ENCODE measurements at regions not wholly inside any gene's neighbourhood (a gene's known extent, or its start where the extent isn't known, plus 50 kb on each side); places are given as distances from the start of the nearest gene placed in this dataset.

- DNase-seq (ENCODE audit: low read depth, low spot score): no peak
- BruUV-seq (replicated peaks): no TSS peak
These were observed 614.2 kb upstream of the NRSN1 start for GRCh38 chr6:23511817-23512216.

DNA sequence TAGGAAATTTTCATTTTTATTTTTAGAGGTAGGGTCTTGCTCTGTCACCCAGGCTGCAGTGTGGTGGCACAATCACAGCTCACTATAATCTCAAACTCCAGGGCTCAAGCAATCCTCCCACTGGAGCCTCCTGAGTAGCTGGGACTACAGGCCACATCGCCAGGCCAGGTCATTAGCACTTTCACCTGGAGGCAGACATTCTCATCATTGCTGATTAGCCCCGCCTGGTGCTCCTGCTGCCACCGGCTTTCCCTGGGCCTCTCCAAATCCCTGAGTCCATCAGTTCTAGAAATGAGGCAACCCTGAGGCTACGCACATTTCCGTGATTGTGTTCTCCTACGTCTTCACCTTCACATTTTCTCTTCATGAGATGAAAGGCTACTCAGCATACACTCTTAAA, 607.7 kb upstream of the NRSN1 start:
- peaks cover 0 to 7% of the 10 kb centered on the region in 2 experiments; a peak in 1 of 4 replicates for H3K9me3 ChIP-seq (ENCODE audit: control insufficient read depth in 1 of 2, insufficient read depth in 1 of 2, low read depth in 1 of 2, low read length in 2 of 2)
- H3K4me2 ChIP-seq (ENCODE audit: low read length): no peak overlapping the region
- no peak overlapping the region for H3K9ac ChIP-seq (ENCODE audit: low read length)
- H3K4me1 ChIP-seq (ENCODE audit: control insufficient read depth in 1 of 2, insufficient read depth in 2 of 2, low read length in 2 of 2): no peaks in the 10 kb centered on the region
- no peak overlapping the region for H3K27ac ChIP-seq (ENCODE audit: low read depth, low read length)
- H3K79me2 ChIP-seq (ENCODE audit: insufficient read depth, low read length): no peaks in the 10 kb centered on the region
- no TSS peak for BruUV-seq (replicated peaks)
- ChIA-PET POLR2A (no interaction called here), RAD21 (ENCODE audit: low non-redundant PET in 1 of 2, low total read pairs in 2 of 2, uncharacterized antibody in 2 of 2, unreplicated experiment in 2 of 2) (no interaction called here), CTCF (no interaction called here)
- TF ChIP-seq EGR1 (IDR thresholded peaks at IDR 0.05; ENCODE audit: low read depth) (no peak), SRF (IDR thresholded peaks at IDR 0.05; ENCODE audit: low read depth) (no peak), ZFX (IDR thresholded peaks at IDR 0.05) (no peak), ELF1 (IDR thresholded peaks at IDR 0.05; ENCODE audit: borderline replicate concordance, low read depth) (no peak)
- H2AFZ ChIP-seq (ENCODE audit: low read depth, low read length, poor library complexity, severe bottlenecking): no peak overlapping the region
- H3K9me2 ChIP-seq (ENCODE audit: insufficient read depth): no peaks in the 10 kb centered on the region
- H3K4me3 ChIP-seq (replicated peaks in 1 of 2; ENCODE audit: low read depth in 1 of 2, low read length in 2 of 2): no peak overlapping the region
- no peaks in the 10 kb centered on the region for H3K36me3 ChIP-seq (ENCODE audit: control insufficient read depth in 1 of 2, insufficient read depth in 2 of 2, low read length in 2 of 2)
- H4K20me1 ChIP-seq (ENCODE audit: insufficient read depth): no peaks in the 10 kb centered on the region
- H3K27me3 ChIP-seq (ENCODE audit: insufficient read depth, low read length): no peaks in the 10 kb centered on the region
- intact Hi-C loops (cut with micrococcal nuclease): no loop called here
- no peak for DNase-seq (ENCODE audit: low read depth, low spot score)
- no peak for ATAC-seq

More at GRCh38 chr6:23511817-23512216, 614.2 kb upstream of the NRSN1 start:
- no peaks in the 10 kb centered on the region; a peak in 2 of 4 replicates for H3K9me3 ChIP-seq (ENCODE audit: control insufficient read depth in 1 of 2, insufficient read depth in 1 of 2, low read depth in 1 of 2, low read length in 2 of 2)
- H3K9me2 ChIP-seq (ENCODE audit: insufficient read depth): no peaks in the 10 kb centered on the region
- H3K4me2 ChIP-seq (ENCODE audit: low read length): no peak overlapping the region
- no peaks in the 10 kb centered on the region for H3K4me1 ChIP-seq (ENCODE audit: control insufficient read depth in 1 of 2, insufficient read depth in 2 of 2, low read length in 2 of 2)
- ATAC-seq: no peak
- ChIA-PET RAD21 (ENCODE audit: low non-redundant PET in 1 of 2, low total read pairs in 2 of 2, uncharacterized antibody in 2 of 2, unreplicated experiment in 2 of 2) (no interaction called here), CTCF (no interaction called here), POLR2A (no interaction called here)
- H3K4me3 ChIP-seq (replicated peaks in 1 of 2; ENCODE audit: low read depth in 1 of 2, low read length in 2 of 2): no peak overlapping the region
- intact Hi-C loops (cut with micrococcal nuclease): no loop called here
- H3K79me2 ChIP-seq (ENCODE audit: insufficient read depth, low read length): no peaks in the 10 kb centered on the region
- TF ChIP-seq POLR2A (IDR thresholded peaks at IDR 0.05; ENCODE audit: borderline replicate concordance, extremely low read depth, insufficient read depth, insufficient read length): no peak
- TF ChIP-seq, protein P1, sequence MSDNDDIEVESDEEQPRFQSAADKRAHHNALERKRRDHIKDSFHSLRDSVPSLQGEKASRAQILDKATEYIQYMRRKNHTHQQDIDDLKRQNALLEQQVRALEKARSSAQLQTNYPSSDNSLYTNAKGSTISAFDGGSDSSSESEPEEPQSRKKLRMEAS (IDR thresholded peaks at IDR 0.05): no peak
- no peak for TF ChIP-seq CEBPB (IDR thresholded peaks at IDR 0.05; ENCODE audit: low read depth)
- no peak for TF ChIP-seq EZH2 (IDR thresholded peaks at IDR 0.05)
- TF ChIP-seq SIN3A (IDR thresholded peaks at IDR 0.05; ENCODE audit: low read depth): no peak
- TF ChIP-seq ZNF274 (IDR thresholded peaks at IDR 0.05; ENCODE audit: low read depth, low read length): no peak
- TF ChIP-seq CBX3 (IDR thresholded peaks at IDR 0.05; ENCODE audit: low read depth): no peak
- no peaks in the 10 kb centered on the region for H3K27me3 ChIP-seq (ENCODE audit: insufficient read depth, low read length)
- H3K27ac ChIP-seq (ENCODE audit: low read depth, low read length): no peak overlapping the region
- no peak overlapping the region for H3K9ac ChIP-seq (ENCODE audit: low read length)
- H2AFZ ChIP-seq (ENCODE audit: low read depth, low read length, poor library complexity, severe bottlenecking): no peak overlapping the region
- no peaks in the 10 kb centered on the region for H4K20me1 ChIP-seq (ENCODE audit: insufficient read depth)
- no peaks in the 10 kb centered on the region for H3K36me3 ChIP-seq (ENCODE audit: control insufficient read depth in 1 of 2, insufficient read depth in 2 of 2, low read length in 2 of 2)
